ENCODE measurements at regions not wholly inside any gene's neighbourhood (a gene's known extent, or its start where the extent isn't known, plus 50 kb on each side); places are given as distances from the start of the nearest gene placed in this dataset.

GRCh38 chr3:126263539-126263938 lies 83.2 kb upstream of the ALDH1L1 start:
- TF ChIP-seq CTCF (IDR thresholded peaks at IDR 0.05) = no peak
- TF ChIP-seq POLR2A (IDR thresholded peaks at IDR 0.05) = no peak
- TF ChIP-seq POLR2AphosphoS5 (IDR thresholded peaks at IDR 0.05) = no peak
